HEK293T (cell line): ENCODE measurements at regions not wholly inside any gene's neighbourhood (a gene's known extent, or its start where the extent isn't known, plus 50 kb on each side); places are given as distances from the start of the nearest gene placed in this dataset.
A peak's percentile ranks its signal among the peaks of the same experiment; 100 is the strongest.

Experiments
- CTCF ChIA-PET: fragments of 350-600 bp; formaldehyde crosslinking; extraction: SDS; loops from one replicate; lab custom pipeline; 2021; ENCODE audit warnings: antibody characterized with exemption, inconsistent platforms; lab: Yijun Ruan, JAX
- POLR2A ChIA-PET: fragments of 350-600 bp; formaldehyde crosslinking; extraction: SDS; loops from one replicate; lab custom pipeline; 2020; ENCODE audit warnings: antibody characterized with exemption, inconsistent platforms; lab: Yijun Ruan, JAX
- DNase-seq: peaks from one replicate; pipeline ENCODE4 v3.0.0; 2012; ENCODE audit warnings: mixed read lengths; ENCODE audit errors: extremely low spot score
- ARNT ChIP-seq: fragments of 450-650 bp; IDR thresholded peaks from 2 replicates; pipeline ENCODE4 v1.6.1; 2017; ENCODE audit warnings: mild to moderate bottlenecking
- BHLHE40 ChIP-seq: fragments of 450-650 bp; IDR thresholded peaks from 2 replicates; pipeline ENCODE4 v1.6.1; 2016; ENCODE audit warnings: mild to moderate bottlenecking, moderate library complexity, borderline replicate concordance
- CTBP1 ChIP-seq: fragments of 450-650 bp; IDR thresholded peaks from 2 replicates; pipeline ENCODE4 v1.6.1; 2016; ENCODE audit warnings: borderline replicate concordance
- ELF4 ChIP-seq: fragments of 450-650 bp; IDR thresholded peaks from 2 replicates; pipeline ENCODE4 v1.6.1; 2017; ENCODE audit warnings: antibody characterized with exemption
- FOXA1 ChIP-seq: fragments of 450-650 bp; IDR thresholded peaks from 2 replicates; pipeline ENCODE4 v1.6.1; 2016; ENCODE audit warnings: mild to moderate bottlenecking
- FOXK2 ChIP-seq: fragments of 450-650 bp; IDR thresholded peaks from 2 replicates; pipeline ENCODE4 v1.6.1; 2016; ENCODE audit warnings: mild to moderate bottlenecking
- FOXM1 ChIP-seq: fragments of 450-650 bp; IDR thresholded peaks from 2 replicates; pipeline ENCODE4 v1.6.1; 2017; ENCODE audit warnings: mild to moderate bottlenecking, borderline replicate concordance
- HDGF ChIP-seq: fragments of 450-650 bp; IDR thresholded peaks from 2 replicates; pipeline ENCODE4 v1.6.1; 2017; ENCODE audit warnings: antibody characterized with exemption, borderline replicate concordance
- L3MBTL2 ChIP-seq: fragments of 450-650 bp; conservative IDR thresholded peaks from 2 replicates; pipeline ENCODE4 v1.6.1; 2016; ENCODE audit warnings: mild to moderate bottlenecking
- LEF1 ChIP-seq: fragments of 450-650 bp; IDR thresholded peaks from 2 replicates; pipeline ENCODE4 v1.6.1; 2017; ENCODE audit warnings: mild to moderate bottlenecking, borderline replicate concordance
- NFRKB ChIP-seq: fragments of 450-650 bp; IDR thresholded peaks from 2 replicates; pipeline ENCODE4 v1.6.1; 2016; ENCODE audit warnings: mild to moderate bottlenecking, moderate library complexity
- PKNOX1 ChIP-seq: fragments of 450-650 bp; IDR thresholded peaks from 2 replicates; pipeline ENCODE4 v1.6.1; 2016
- SP1 ChIP-seq: fragments of 450-650 bp; IDR thresholded peaks from 2 replicates; pipeline ENCODE4 v1.6.1; 2017
- SUZ12 ChIP-seq: fragments of 450-650 bp; IDR thresholded peaks from 2 replicates; pipeline ENCODE4 v1.6.1; 2016; ENCODE audit warnings: mild to moderate bottlenecking
- TARDBP ChIP-seq: fragments of 450-650 bp; IDR thresholded peaks from 2 replicates; pipeline ENCODE4 v1.6.1; 2016
- ZNF384 ChIP-seq: fragments of 450-650 bp; IDR thresholded peaks from 2 replicates; pipeline ENCODE4 v1.6.1; 2016

GRCh38 chr1:83115785-83116184, 883.1 kb downstream of the TTLL7 start:
- TF ChIP-seq FOXA1 (no peak), TARDBP (no peak), FOXM1 (no peak), LEF1 (no peak), PKNOX1 (no peak), NFRKB (no peak), L3MBTL2 (no peak), SP1 (no peak), SUZ12 (no peak), CTBP1 (no peak), HDGF (no peak), ARNT (no peak)
- ChIA-PET POLR2A (no interaction called here), CTCF (no interaction called here)
- no peak for DNase-seq

GRCh38 chr1:83114136-83114834, 884.6 kb downstream of the TTLL7 start:
- ChIA-PET POLR2A (no interaction called here), CTCF (no interaction called here)
- TF ChIP-seq ELF4 (no peak), SP1 (no peak), SUZ12 (no peak), PKNOX1 (peak; percentile 55), FOXA1 (no peak), CTBP1 (no peak)
- no peak for DNase-seq

- no peak for DNase-seq
- ChIA-PET POLR2A (no interaction called here), CTCF (no interaction called here)
- no peak for TF ChIP-seq NFRKB
- TF ChIP-seq SP1: no peak
- no peak for TF ChIP-seq LEF1
- no peak for TF ChIP-seq FOXA1
- no peak for TF ChIP-seq FOXM1
- no peak for TF ChIP-seq HDGF
- no peak for TF ChIP-seq FOXK2
- no peak for TF ChIP-seq L3MBTL2
- no peak for TF ChIP-seq CTBP1
- no peak for TF ChIP-seq ZNF384
- TF ChIP-seq PKNOX1: no peak
- TF ChIP-seq ELF4: no peak
- no peak for TF ChIP-seq ARNT
- no peak for TF ChIP-seq TARDBP
- no peak for TF ChIP-seq BHLHE40
- no peak for TF ChIP-seq SUZ12
Measured at GRCh38 chr1:83113652-83114051, 885.3 kb downstream of the TTLL7 start.

- CTCF ChIA-PET: no interaction called here
Measured at GRCh38 chr1:83112248-83112885, 886.6 kb downstream of the TTLL7 start.

GRCh38 chr1:83110156-83110555, 888.8 kb downstream of the TTLL7 start:
- ChIA-PET CTCF (no interaction called here), POLR2A (no interaction called here)
- no peak for TF ChIP-seq FOXK2
- no peak for TF ChIP-seq BHLHE40
- DNase-seq: no peak

More at GRCh38 chr1:83112248-83112885, 886.6 kb downstream of the TTLL7 start:
- DNase-seq: no peak
- TF ChIP-seq ZNF384: no peak
- no peak for TF ChIP-seq ELF4
- no peak for TF ChIP-seq LEF1
- TF ChIP-seq FOXK2: no peak
- no peak for TF ChIP-seq NFRKB
- no peak for TF ChIP-seq SP1
- no peak for TF ChIP-seq TARDBP
- no peak for TF ChIP-seq PKNOX1
- POLR2A ChIA-PET: no interaction called here

- POLR2A ChIA-PET: no interaction called here
- TF ChIP-seq SUZ12 (no peak), HDGF (no peak)
- no peak for DNase-seq
Measured at GRCh38 chr1:83109692-83110091, 889.2 kb downstream of the TTLL7 start.

More at GRCh38 chr1:83109692-83110091, 889.2 kb downstream of the TTLL7 start:
- CTCF ChIA-PET: no interaction called here
